CMK (cell line): ENCODE measurements at regions not wholly inside any gene's neighbourhood (a gene's known extent, or its start where the extent isn't known, plus 50 kb on each side); places are given as distances from the start of the nearest gene placed in this dataset.

Experiments used
- DNase-seq: peaks from one replicate; pipeline ENCODE4 v3.0.0-alpha.2; 2010; ENCODE audit warnings: low read depth

DNA sequence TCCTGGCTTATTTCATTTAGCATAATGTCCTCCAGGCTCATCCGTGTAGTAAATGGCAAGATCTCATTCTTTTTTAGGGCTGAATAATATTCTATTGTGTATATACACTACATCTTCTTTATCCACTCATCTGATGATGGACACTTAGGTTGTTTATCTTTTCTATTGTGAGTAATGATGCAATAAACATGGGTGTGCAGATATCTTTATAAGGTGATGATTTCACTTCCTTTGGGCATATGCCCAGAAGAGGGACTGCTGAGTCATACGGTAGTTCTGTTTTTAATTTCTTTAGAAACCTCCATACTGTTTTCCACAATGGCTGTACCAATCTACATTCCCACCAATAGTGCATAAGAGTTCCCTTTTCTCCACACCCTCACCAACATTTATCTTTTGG is 317.6 kb upstream of the CNKSR2 start:
- DNase-seq: no peak

DNA sequence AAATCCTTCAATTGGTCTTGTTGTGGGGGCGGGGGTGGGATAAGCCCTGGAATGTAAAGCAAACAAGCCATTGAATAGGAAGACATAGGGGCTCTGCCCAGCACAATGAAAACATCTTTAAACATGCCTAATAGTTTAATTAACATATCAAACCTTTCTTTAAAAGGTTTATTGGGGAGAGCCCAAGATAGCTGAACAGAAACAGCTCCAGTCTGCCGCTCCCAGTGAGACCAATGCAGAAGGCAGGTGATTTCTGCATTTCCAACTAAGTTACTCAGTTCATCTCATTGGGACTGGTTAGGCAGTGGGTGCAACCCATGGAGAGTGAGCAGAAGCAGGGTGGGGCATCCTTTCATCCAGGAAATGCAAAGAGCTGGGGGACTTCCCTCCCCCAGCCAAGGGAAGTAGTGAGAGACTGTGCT is 327.2 kb upstream of the CNKSR2 start:
- DNase-seq: no peak

DNA sequence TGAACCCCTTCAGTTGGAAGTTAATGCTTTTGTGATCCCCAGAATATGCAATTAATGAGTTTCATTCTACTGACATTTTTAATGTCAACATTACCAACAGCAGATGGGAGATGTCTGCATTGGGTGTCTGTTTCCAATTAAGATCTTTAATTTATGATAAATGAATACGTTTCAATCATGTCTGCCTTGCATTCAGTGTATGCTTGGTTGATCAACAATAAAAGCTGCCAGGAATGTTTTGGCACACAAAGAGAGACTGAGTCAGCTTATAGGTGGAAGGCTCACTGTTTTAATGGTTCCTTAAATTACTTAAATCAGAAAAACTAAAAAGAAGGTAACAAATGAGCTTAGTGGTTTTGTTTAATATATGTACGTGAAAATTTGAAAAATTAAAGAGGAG is 359.9 kb upstream of the CNKSR2 start:
- no peak for DNase-seq

DNA sequence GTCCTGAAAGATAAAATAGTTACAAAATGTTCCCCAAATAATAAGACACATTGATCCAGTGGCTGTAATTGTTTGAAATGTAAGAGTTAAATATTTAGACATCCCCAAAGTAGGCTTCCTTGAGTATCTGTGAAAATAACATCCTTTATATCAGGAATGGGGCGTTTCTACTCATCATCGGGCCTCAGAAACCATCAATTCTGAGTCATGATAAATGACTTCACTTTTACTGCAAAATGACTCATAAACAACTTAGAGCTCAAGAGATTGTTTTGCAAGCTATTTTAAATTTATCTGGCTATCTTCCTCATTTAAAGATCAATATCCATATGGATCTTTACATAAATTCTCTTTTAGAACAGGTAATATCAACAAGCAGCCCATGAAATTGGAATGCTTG is 369.4 kb upstream of the CNKSR2 start:
- DNase-seq: no peak

DNA sequence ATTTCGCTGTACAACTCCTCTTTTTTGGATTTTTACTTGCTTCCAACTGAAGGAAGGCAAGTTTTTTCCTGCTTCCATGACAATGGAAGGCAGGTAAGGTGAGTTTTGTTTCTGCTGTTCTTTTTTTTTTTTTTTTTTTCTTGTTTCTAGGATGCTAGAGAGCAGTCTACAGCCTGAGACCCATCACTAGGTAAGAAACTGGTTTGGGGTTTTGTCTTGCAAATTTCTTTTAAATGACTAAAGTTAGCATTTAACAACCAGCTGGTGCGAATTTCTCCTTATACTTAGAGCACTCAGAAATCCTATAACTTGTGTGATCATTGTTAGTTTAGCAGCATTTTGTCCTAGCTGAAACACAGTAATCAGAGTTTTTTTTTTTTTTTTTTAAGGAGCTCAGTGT is 378.4 kb upstream of the CNKSR2 start:
- DNase-seq: no peak

DNA sequence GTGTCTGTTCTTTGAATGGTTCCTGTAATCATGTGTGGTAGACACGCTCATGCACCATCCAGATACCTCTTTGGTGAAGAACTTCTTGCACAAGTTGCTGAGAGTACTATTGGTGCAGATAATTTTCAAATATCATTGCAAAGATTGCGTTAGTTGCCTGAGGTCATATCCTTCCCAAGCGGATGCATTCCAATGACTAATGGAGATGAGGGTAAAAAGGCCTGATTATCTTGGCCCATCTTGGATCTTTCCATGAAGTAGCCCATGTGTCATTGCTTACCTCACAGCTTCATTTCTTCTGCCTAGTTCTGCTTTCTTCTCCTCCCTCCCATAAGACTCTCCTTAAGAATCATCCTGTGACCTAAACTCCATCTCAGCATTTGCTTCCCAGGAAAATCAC is 384.9 kb upstream of the CNKSR2 start:
- DNase-seq: no peak

DNA sequence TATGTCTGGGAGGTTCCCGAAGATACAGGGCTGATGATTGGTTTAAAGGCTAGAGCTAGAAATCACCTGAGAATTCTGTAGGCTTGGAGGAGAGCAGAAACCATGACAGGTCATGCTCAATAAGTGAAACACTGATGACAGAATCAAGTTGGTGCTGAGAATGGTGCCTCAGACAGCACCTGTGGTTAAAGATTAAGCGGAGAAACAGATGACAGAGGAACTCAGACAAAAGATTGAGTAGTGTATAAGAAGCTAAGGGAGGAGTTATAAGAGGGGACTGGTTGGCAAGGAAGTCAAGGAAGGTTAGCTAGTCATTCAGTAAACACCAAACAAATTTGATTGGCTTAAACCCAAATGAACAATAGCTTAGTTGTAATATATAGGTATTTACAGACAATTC is 385.4 kb upstream of the CNKSR2 start:
- DNase-seq: no peak

DNA sequence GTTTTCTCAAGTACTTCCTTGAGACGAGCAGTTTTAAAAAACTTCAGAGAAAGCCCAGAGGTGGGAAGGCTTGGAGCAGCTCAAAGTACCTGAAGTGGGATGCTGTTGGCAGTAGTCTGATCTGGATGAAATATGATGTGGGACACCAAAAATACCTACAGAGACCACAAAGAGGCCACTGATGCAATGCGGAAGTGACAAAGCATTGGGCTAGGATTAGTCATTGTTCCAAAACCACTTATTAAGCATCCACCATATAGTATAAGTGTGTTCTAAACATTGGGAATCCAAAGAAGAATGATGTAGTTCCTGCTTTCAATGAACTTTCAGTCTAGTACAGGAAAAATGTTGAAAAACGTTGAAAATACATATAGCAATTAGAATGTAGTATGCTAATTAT is 386.1 kb upstream of the CNKSR2 start:
- no peak for DNase-seq

DNA sequence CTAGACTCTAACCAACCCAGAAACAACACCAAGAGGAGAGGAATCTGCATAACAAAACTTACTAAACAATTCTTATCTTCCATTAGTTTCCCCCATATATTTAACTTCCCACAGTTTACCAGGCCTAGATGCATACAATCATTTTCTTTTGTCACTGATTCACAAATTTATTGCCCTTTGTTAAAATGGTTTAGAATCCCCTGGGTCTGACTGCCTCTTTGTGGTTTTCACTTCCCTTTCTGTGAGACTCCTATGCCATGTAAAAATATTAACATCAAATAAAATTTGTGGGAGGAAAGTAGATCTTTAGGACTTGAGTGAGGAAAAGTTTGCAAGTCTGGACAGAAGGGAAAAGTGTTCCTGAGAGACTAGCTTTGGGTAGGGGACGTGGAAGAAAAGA is 393.8 kb upstream of the CNKSR2 start:
- no peak for DNase-seq

DNA sequence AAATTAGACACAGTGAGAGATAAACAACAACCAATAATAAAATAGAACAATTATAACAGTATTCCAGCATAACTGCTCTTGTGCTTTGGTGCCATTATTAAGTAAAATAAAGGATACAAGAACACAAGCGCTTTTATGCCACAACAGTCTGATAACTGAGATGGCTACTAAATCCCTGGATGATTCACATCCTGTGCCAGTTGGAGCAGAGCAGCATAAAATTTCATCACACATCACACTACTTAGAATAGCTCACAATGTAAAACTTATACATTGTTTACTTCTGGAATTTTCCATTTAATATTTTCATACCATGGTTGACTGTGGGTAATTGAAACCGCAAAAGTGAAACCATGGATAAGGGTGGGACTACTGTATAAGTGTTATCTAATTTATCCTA is 399.9 kb upstream of the CNKSR2 start:
- DNase-seq: no peak

DNA sequence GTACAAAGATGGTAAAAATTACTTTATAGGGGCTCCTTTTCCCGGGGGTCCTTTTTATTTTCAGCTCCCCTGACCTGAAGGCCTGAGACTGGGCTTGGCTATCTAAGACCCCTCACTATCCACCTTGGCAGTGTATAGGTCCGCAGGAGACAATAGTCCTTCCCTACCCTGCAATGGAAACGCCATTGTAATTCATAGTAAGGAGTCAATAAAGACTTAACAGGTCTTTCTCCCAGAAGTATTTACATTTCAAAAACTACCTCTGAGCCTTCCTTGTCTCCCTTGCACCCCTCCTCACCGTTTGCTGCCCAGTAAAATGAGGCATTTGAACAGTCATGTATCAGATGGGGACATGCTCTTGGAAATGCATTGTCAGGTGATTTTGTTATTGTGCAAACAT is 401.2 kb upstream of the CNKSR2 start:
- no peak for DNase-seq

DNA sequence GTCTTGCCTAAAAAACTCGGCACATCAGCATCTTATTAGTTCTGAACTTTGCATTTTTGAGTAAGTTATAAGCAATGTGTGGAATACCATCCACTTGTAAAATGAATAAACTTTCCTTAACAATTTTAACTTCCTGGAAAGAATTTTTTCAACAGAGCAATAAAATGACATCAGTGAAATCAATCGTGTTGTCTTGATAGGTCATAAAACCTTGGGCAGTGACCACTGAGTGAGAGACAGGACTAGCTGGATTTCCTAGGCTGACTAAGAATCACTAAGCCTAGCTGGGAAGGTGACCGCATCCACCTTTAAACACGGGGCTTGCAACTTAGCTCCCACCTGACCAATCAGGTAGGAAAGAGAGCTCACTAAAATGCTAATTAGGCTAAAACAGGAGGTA is 403.0 kb upstream of the CNKSR2 start:
- no peak for DNase-seq

DNA sequence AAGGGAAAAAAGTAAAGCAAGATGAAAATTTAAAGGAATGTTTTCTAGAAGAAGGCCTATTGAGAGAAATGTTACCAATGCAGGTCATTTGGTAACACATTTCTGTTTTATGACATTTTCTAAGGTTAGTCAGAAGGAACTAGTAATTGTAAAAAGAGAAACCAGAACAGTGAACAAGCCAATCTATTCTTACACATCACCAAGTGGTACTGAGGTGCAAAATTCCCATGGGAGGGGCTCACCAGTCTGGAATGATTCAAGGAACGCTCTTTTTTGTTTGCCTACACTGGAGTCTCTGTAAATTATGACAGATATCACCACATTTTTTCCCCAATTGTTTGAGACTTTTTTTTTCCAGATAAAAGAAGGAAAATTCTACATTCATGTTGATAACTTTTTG is 404.7 kb upstream of the CNKSR2 start:
- no peak for DNase-seq

DNA sequence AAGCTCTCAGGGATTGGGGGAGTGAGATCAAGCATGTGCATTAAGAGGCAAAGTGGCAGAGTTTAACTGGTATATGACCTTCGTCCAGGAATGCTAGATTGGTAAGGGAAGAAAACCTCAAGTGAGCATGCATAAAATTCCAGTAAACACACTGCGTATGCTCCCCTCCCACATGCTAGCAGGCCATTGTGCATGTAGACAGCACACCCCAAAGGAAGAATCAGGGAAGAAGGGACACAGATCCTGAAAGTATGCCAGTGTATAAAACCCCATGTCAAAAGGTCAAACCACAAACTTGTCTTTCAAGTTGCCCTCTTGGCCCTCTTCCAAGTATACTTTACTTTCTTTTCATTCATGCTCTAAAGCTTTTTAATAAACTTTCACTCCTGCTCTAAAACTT is 405.2 kb upstream of the CNKSR2 start:
- DNase-seq: no peak

DNA sequence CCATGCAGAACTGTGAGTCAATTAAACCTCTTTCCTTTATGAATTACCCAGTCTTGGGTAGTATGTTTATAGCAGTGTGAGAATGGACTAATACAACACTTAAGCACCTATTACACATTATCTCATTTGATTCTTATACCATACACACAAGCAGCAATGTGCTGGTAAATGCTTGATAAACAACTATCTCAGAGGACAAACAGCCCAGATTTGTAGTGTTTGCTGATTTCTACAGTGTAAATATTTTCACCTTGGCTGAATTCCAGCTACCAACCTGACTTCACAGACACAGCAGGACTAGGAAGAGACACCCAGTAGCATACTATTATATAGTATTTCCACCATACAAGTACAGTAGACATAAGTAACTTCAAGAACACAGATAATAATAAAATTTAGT is 406.5 kb upstream of the CNKSR2 start:
- DNase-seq: no peak

DNA sequence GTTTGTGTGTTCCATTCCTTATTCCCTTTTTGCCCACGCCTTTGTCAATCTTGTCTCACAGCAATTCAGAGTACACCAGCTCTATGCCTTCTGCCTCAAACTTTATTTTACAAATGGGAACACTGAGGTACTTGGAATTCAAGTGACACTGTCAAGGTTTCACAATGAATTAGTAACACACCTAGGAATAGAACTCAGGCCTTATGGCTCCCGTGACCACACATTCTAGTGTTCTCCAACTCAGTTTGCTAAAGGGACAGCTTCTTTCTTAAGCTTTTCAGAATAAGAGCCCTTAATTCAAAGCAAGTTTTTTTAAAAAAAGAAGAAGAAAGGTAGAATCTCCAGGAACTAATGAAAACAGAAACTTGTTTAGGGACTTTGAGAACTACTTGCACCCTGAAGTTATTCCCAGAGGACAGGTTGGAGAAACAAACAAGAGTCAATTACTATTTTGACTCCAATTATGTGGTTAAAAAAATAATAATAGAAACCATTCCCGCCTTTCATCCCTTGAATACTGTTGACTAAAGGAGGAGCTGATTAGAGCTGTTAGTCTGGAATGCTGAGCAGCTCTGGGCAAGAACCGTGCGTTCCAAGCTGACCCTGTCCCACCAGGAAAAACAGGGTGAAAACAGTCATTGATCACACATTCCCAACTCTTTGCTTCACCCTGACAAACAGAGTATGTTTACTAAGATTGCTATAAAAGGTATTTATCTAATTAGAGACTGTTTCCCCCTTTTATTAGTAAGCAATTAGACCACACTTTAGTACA is 408.8 kb upstream of the CNKSR2 start:
- DNase-seq: no peak

DNA sequence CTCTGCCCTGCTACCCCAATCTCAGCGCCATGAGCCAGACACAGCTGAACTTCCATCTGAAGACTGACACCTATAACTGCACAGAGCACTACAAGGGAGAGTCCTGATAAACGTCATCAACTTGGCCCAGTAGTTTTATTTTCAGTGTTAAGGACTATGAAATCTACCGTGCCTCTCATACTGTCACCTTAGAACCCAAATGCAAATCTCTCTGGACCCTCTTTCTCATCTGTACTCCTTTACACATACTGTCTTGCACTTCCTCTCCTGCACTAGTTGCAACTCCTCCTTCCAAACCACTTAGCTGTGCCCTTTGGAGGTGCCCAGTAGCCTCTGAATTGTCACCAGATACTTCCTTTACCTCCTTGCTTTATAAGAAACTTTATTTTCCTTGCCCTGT is 420.2 kb upstream of the CNKSR2 start:
- DNase-seq: no peak

DNA sequence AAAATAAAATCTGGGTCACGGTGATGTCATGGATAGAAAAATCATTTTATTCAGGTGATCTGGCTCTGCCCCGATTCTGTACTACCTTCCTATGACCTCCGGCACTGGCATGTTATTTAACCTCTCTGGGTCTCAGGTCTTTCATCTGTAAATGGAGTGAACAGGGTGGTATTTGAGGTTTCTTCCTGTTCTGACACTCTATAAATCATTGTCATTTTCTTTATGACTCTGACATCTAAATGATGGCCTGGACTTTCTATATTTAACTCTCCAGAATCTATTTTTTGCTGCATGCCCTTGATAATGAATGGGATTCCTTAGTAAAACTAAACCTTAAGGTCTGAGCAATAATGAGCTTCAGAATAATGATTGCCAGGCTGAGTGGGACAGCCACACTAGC is 422.0 kb upstream of the CNKSR2 start:
- DNase-seq: no peak

DNA sequence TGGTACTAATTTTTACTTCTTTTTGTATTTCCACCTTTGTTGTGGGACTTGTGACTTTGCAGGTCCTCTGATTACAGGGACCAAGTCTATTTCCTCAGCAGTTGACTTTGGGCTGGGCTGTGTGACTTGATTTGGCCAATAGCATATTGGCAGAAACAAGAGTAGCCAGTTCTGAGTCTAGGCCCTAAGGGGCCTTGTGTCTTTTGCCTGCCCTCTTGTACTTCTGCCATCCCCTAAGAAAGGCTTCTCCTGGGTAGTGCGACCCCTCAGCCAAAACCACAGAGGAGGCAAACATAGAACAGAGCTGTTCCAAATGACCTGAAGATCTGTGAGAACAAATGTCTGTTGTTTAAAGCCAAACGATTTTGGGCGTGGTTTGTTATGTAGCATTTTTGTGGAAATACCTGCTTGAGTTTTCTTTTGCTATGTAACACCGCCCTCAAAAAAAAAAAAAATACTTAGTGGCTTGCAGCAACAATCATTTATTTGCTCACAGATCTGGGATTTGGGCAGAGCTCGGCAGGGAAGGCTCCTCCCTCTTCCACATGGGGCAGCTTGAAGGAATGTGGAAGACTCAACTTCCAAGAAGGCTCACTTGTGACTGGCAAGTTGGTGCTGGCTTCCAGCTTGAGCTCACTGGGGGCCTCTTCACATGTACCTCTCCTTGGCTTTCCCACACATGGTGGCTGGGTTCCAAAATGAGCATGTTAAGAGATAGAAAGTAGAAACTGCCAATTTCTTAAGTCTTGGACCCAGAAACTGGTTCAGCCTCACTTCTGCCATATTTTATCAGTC is 423.0 kb upstream of the CNKSR2 start:
- no peak for DNase-seq

DNA sequence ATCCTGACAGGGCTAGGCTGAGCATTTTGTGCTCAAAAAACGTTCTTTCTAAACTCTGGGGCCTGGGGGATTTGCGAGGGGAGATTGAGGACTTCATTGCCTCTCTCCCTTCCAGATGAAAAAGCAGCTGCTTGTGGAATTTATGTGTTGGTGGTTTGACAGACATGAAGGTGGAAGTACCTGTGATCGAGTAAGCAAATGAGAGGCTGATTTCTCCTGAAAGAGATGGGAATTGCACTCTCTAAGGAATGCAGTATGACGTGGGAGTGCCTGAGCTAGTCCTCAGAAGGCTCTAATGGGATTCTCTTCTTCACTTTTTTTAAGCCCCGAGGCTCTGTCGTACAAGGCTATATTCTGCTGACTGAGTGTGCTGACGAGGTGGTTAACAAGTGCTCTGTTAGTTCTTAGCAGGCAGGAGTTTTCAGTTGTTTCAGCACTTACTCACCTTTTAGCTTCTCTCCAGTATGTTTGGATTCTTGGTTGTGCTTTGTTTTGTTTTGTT is 426.8 kb upstream of the CNKSR2 start:
- DNase-seq: no peak

DNA sequence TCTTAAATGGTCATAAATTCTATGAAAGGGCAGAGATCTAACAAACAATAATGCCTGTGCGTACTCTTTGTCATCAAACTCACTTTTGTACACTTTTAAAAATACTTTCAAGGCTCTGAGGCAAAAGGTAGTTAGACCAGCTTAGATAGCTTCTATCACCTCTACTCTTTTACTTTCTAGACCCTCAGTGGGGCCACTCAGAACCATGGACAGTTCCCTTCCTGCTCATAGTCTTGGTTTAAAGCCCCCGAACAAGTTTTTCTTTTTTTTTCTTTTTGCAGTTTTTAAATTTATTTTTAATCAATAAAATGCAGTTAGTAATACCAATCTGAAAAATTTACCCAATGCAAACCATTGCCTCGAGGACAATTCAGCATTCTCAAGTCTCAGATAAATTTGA is 460.5 kb upstream of the CNKSR2 start:
- DNase-seq: no peak

DNA sequence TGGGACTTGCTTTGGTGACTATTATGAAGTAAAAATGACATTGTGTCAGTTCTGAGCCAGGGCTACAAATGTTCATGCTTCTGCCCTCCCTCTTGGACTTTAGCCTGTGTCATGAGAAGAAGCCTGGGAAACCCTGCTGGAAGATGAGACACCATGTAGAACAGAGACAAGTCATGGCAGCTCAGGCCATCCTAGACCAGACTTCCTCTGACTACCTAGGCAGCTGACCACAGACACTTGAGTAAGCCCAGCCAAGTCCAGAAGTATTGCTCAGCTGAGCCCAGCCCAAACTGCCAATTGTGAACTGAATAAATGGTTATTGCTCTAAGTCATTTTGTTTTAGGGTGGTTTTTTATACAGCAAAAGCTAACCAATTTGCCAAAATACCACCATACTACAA is 467.6 kb upstream of the CNKSR2 start:
- DNase-seq: no peak

DNA sequence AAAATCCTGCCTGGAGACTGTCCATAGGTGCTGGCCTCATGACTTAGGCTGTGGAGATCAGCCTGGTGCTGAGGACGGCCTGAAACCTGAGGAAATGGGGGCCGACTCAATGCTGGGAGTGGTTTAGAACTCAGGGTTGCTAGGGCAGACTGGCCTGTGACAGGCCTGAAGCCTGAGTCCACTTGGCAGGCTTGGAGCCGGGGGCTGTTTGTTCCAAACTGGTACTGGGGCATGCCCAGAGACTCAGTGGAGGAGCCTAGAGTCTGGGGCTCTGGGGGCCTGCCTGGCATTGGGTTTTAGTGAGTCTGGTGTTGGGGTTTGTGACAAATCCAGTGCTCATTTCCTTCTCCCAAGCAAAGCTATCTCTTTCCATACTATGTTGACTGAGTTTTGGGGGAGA is 489.7 kb upstream of the CNKSR2 start:
- no peak for DNase-seq

DNA sequence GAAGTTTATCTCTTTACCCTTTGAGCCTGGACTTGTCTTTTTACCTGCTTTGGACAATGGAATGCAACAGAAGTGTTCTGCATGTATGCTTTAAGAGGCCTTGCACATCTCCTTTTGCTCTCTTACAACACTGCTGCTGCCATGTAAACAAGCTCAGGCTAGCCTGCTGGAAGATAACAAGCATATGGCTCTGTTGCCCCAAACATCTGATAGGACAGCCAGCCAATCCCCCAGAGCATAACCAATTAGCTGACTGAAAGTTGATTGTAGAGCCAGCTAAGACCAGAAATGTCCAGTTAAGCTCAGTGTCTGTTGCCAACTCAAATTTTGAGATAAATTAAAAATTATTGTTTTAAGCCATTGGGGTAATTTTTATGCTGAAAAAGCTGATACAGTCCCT is 510.6 kb upstream of the CNKSR2 start:
- no peak for DNase-seq
